Smooth muscle cell (in vitro differentiated cells): ENCODE measurements at regions not wholly inside any gene's neighbourhood (a gene's known extent, or its start where the extent isn't known, plus 50 kb on each side); places are given as distances from the start of the nearest gene placed in this dataset.

ENCODE experiments used
- DNase-seq: peaks from one replicate; lab custom pipeline; 2025; ENCODE audit not compliant: unreplicated experiment; lab: John Stamatoyannopoulos, UW
- H2AFZ ChIP-seq: fragments of 200-600 bp; sonication (generic); 2 replicates; pipeline ENCODE4 v1.6.0; 2016; ENCODE audit warnings: antibody characterized with exemption, low read depth, mild to moderate bottlenecking
- H3F3A ChIP-seq: fragments of 200-600 bp; sonication (generic); 2 replicates; pipeline ENCODE4 v1.6.0; 2017; ENCODE audit warnings: antibody characterized with exemption, low read depth
- H3K27ac ChIP-seq: fragments of 200-600 bp; sonication (generic); 2 replicates; pipeline ENCODE4 v1.5.1; 2016; ENCODE audit warnings: low read depth, mild to moderate bottlenecking
- H3K27me3 ChIP-seq: fragments of 200-600 bp; sonication (generic); 2 replicates; pipeline ENCODE4 v1.6.1; 2016; ENCODE audit warnings: low read depth, mild to moderate bottlenecking
- H3K36me3 ChIP-seq: fragments of 200-600 bp; sonication (generic); 2 replicates; pipeline ENCODE4 v1.5.1; 2016; ENCODE audit warnings: low read depth
- H3K4me1 ChIP-seq: fragments of 200-600 bp; sonication (generic); 2 replicates; pipeline ENCODE4 v1.5.1; 2016; ENCODE audit warnings: low read depth
- H3K4me2 ChIP-seq: fragments of 200-600 bp; sonication (generic); 2 replicates; pipeline ENCODE4 v1.6.0; 2016; ENCODE audit warnings: mild to moderate bottlenecking
- H3K4me3 ChIP-seq: fragments of 200-600 bp; sonication (generic); 2 replicates; pipeline ENCODE4 v1.5.1; 2016; ENCODE audit warnings: mild to moderate bottlenecking
- H3K79me2 ChIP-seq: fragments of 200-600 bp; sonication (generic); 2 replicates; pipeline ENCODE4 v1.6.0; 2016; ENCODE audit warnings: low read depth, mild to moderate bottlenecking
- H3K9ac ChIP-seq: fragments of 200-600 bp; sonication (generic); 2 replicates; pipeline ENCODE4 v1.6.0; 2016; ENCODE audit warnings: low read depth
- H3K9me3 ChIP-seq: fragments of 200-600 bp; sonication (generic); replicated peaks from 2 replicates; pipeline ENCODE4 v1.5.1; 2016; ENCODE audit warnings: low read depth
- H4K20me1 ChIP-seq: fragments of 200-600 bp; sonication (generic); 2 replicates; pipeline ENCODE4 v1.6.0; 2016; ENCODE audit warnings: low read depth
- WGBS: methylation state at CpG from one replicate; pipeline ENCODE4 v1.1.7; 2016; ENCODE audit warnings: low lambda C conversion rate; 5-methylcytosine and 5-hydroxymethylcytosine counted together
- TF ChIP-seq, protein P1 (sequence below): fragments of 200-600 bp; sonication (generic); IDR thresholded peaks from 2 replicates; pipeline ENCODE4 v1.5.1; 2017; ENCODE audit warnings: borderline replicate concordance, mild to moderate bottlenecking, antibody characterized with exemption; ENCODE audit not compliant: insufficient read depth, poor library complexity, severe bottlenecking

GRCh38 chr1:57678138-57678537, 254.3 kb upstream of the DAB1 start:
- Histone ChIP-seq H3K9ac (no peak overlapping the region), H2AFZ (no peak overlapping the region), H3K9me3 (no peaks in the 10 kb centered on the region), H3K4me1 (no peaks in the 10 kb centered on the region), H3K36me3 (no peaks in the 10 kb centered on the region), H3F3A (no peaks in the 10 kb centered on the region), H3K27me3 (no peaks in the 10 kb centered on the region), H3K4me2 (no peak overlapping the region), H3K79me2 (no peaks in the 10 kb centered on the region), H3K4me3 (no peak overlapping the region), H3K27ac (no peak overlapping the region), H4K20me1 (no peaks in the 10 kb centered on the region)
- no peak for DNase-seq
- TF ChIP-seq, protein P1, sequence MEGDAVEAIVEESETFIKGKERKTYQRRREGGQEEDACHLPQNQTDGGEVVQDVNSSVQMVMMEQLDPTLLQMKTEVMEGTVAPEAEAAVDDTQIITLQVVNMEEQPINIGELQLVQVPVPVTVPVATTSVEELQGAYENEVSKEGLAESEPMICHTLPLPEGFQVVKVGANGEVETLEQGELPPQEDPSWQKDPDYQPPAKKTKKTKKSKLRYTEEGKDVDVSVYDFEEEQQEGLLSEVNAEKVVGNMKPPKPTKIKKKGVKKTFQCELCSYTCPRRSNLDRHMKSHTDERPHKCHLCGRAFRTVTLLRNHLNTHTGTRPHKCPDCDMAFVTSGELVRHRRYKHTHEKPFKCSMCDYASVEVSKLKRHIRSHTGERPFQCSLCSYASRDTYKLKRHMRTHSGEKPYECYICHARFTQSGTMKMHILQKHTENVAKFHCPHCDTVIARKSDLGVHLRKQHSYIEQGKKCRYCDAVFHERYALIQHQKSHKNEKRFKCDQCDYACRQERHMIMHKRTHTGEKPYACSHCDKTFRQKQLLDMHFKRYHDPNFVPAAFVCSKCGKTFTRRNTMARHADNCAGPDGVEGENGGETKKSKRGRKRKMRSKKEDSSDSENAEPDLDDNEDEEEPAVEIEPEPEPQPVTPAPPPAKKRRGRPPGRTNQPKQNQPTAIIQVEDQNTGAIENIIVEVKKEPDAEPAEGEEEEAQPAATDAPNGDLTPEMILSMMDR: no peak
- WGBS: 13% methylated on average over 1 of the region's 1 CpG

- no peak for DNase-seq
- Histone ChIP-seq H2AFZ (no peak overlapping the region), H3K79me2 (no peaks in the 10 kb centered on the region), H3K4me3 (no peak overlapping the region), H3K27ac (no peak overlapping the region), H3K9me3 (no peaks in the 10 kb centered on the region), H3K9ac (no peak overlapping the region), H3K27me3 (no peaks in the 10 kb centered on the region), H3K4me2 (no peak overlapping the region), H3K36me3 (no peaks in the 10 kb centered on the region), H4K20me1 (no peaks in the 10 kb centered on the region), H3F3A (no peaks in the 10 kb centered on the region), H3K4me1 (no peaks in the 10 kb centered on the region)
- TF ChIP-seq, protein P1: no peak
These were observed 251.9 kb upstream of the DAB1 start for GRCh38 chr1:57675776-57676175.

DNA sequence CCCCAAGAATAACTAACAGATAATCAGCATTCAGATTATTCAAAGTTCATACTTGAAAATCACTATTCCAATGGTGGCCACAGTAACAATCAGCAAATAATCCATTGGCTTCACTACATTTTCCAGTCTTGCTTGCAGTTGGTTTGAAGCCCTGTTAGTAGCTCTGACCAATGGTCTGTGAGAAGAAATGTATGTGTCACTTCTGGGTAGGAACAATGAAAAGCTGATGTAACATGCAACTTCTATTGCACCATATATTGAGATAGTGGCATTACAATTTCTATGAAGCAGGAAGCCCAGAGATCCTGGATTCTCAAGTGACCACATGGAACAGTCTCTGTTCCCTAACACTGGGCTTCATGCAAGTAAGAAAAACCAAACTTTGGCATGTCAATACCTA, 250.9 kb upstream of the DAB1 start:
- H3K36me3 ChIP-seq: no peaks in the 10 kb centered on the region
- H3K9ac ChIP-seq: no peak overlapping the region
- H4K20me1 ChIP-seq: no peaks in the 10 kb centered on the region
- H3K4me2 ChIP-seq: no peak overlapping the region
- H3K4me3 ChIP-seq: no peak overlapping the region
- no peak overlapping the region for H2AFZ ChIP-seq
- H3K79me2 ChIP-seq: no peaks in the 10 kb centered on the region
- DNase-seq: no peak
- no peaks in the 10 kb centered on the region for H3K4me1 ChIP-seq
- H3K27ac ChIP-seq: no peak overlapping the region
- H3K27me3 ChIP-seq: no peaks in the 10 kb centered on the region
- H3K9me3 ChIP-seq: no peaks in the 10 kb centered on the region
- TF ChIP-seq, protein P1: no peak
- no peaks in the 10 kb centered on the region for H3F3A ChIP-seq

GRCh38 chr1:57672346-57673140, 248.7 kb upstream of the DAB1 start:
- Histone ChIP-seq H2AFZ (no peak overlapping the region), H3K27ac (no peak overlapping the region), H3K4me1 (no peaks in the 10 kb centered on the region), H4K20me1 (no peaks in the 10 kb centered on the region), H3K9ac (no peak overlapping the region), H3K4me3 (no peak overlapping the region), H3F3A (no peaks in the 10 kb centered on the region), H3K4me2 (no peak overlapping the region), H3K79me2 (no peaks in the 10 kb centered on the region), H3K36me3 (no peaks in the 10 kb centered on the region), H3K27me3 (no peaks in the 10 kb centered on the region), H3K9me3 (no peaks in the 10 kb centered on the region)
- TF ChIP-seq, protein P1: no peak
- DNase-seq: no peak
- WGBS: 98% methylated on average over 1 of the region's 1 CpG
